GM23338 (cell line): ENCODE measurements at regions not wholly inside any gene's neighbourhood (a gene's known extent, or its start where the extent isn't known, plus 50 kb on each side); places are given as distances from the start of the nearest gene placed in this dataset.

Source experiments
- ATAC-seq: fragments of 200-7000 bp; cut with Tn5 transposase; 3 replicates; pipeline ENCODE4 v1.9.1; 2020
- DNase-seq: peaks from one replicate; pipeline ENCODE4 v3.0.0-alpha.2; 2015; ENCODE audit warnings: low spot score
- H2AFZ ChIP-seq: fragments of 200-600 bp; sonication (generic); 2 replicates; pipeline ENCODE4 v1.8.0; 2016; ENCODE audit warnings: antibody characterized with exemption, mild to moderate bottlenecking, moderate library complexity
- H3F3A ChIP-seq: fragments of 200-600 bp; sonication (generic); replicated peaks from 2 replicates; pipeline ENCODE4 v1.8.0; 2017; ENCODE audit warnings: antibody characterized with exemption, mixed run types, low read depth
- H3K27ac ChIP-seq: fragments of 200-600 bp; sonication (generic); 2 replicates; pipeline ENCODE4 v1.6.1; 2016; ENCODE audit warnings: low read depth
- H3K27me3 ChIP-seq: fragments of 200-600 bp; sonication (generic); 2 replicates; pipeline ENCODE4 v1.8.0; 2016; ENCODE audit warnings: mild to moderate bottlenecking, mixed run types, moderate library complexity; ENCODE audit not compliant: insufficient read depth
- H3K36me3 ChIP-seq: fragments of 200-600 bp; sonication (generic); 2 replicates; pipeline ENCODE4 v1.8.0; 2016; ENCODE audit warnings: mild to moderate bottlenecking; ENCODE audit not compliant: insufficient read depth
- H3K4me1 ChIP-seq: fragments of 200-600 bp; sonication (generic); 2 replicates; pipeline ENCODE4 v1.8.0; 2016; ENCODE audit warnings: mild to moderate bottlenecking, moderate library complexity; ENCODE audit not compliant: insufficient read depth
- H3K4me2 ChIP-seq: fragments of 200-600 bp; sonication (generic); 2 replicates; pipeline ENCODE4 v1.7.1; 2017; ENCODE audit warnings: mixed run types
- H3K4me3 ChIP-seq: fragments of 200-600 bp; sonication (generic); 2 replicates; pipeline ENCODE4 v1.6.1; 2016; ENCODE audit warnings: mixed run types
- H3K79me2 ChIP-seq: fragments of 200-600 bp; sonication (generic); replicated peaks from 2 replicates; pipeline ENCODE4 v1.8.0; 2017; ENCODE audit warnings: mild to moderate bottlenecking; ENCODE audit not compliant: insufficient read depth
- H3K9me2 ChIP-seq: fragments of 200-600 bp; sonication (generic); 2 replicates; pipeline ENCODE4 v1.8.0; 2017; ENCODE audit not compliant: insufficient read depth
- H4K20me1 ChIP-seq: fragments of 200-600 bp; sonication (generic); replicated peaks from 2 replicates; pipeline ENCODE4 v1.8.0; 2017; ENCODE audit warnings: mild to moderate bottlenecking; ENCODE audit not compliant: insufficient read depth
- H3K27ac Mint-ChIP-seq: 2 replicates; pipeline ENCODE4 v1.8.0; 2020; ENCODE audit warnings: inconsistent platforms, mild to moderate bottlenecking, moderate library complexity, mixed read lengths
- H3K27me3 Mint-ChIP-seq: 3 replicates; pipeline ENCODE4 v1.8.0; 2022; ENCODE audit warnings: low read depth, mild to moderate bottlenecking, moderate library complexity, mixed read lengths, inconsistent platforms; ENCODE audit not compliant: insufficient read depth, poor library complexity
- H3K36me3 Mint-ChIP-seq: 3 replicates; pipeline ENCODE4 v1.8.0; 2021; ENCODE audit warnings: low read depth, mild to moderate bottlenecking, inconsistent platforms, moderate library complexity, mixed read lengths
- H3K4me1 Mint-ChIP-seq: 3 replicates; pipeline ENCODE4 v1.8.0; 2020; ENCODE audit warnings: mild to moderate bottlenecking, inconsistent platforms, mixed read lengths
- H3K4me3 Mint-ChIP-seq: 3 replicates; pipeline ENCODE4 v1.8.0; 2021; ENCODE audit warnings: moderate library complexity, mild to moderate bottlenecking, inconsistent platforms, mixed read lengths
- H3K9me3 Mint-ChIP-seq: 3 replicates; pipeline ENCODE4 v1.8.0; 2020; ENCODE audit warnings: moderate library complexity, mild to moderate bottlenecking, inconsistent platforms, mixed read lengths
- CREB1 ChIP-seq: fragments of 250-450 bp; sonication (Bioruptor Pico); IDR thresholded peaks from 2 replicates; pipeline ENCODE4 v1.5.0; 2020; ENCODE audit warnings: low read depth, mild to moderate bottlenecking, moderate library complexity
- EZH2 ChIP-seq: fragments of 200-600 bp; sonication (generic); IDR thresholded peaks from one replicate; pipeline ENCODE4 v1.8.0; 2017; ENCODE audit warnings: antibody characterized with exemption, mild to moderate bottlenecking, low read depth; ENCODE audit not compliant: unreplicated experiment
- EZH2phosphoT487 ChIP-seq: fragments of 200-600 bp; sonication (generic); IDR thresholded peaks from one replicate; pipeline ENCODE4 v1.8.1; 2018; ENCODE audit warnings: antibody characterized with exemption; ENCODE audit not compliant: unreplicated experiment
- JUNB ChIP-seq: IDR thresholded peaks from one replicate; pipeline ENCODE4 v1.6.1; 2016; ENCODE audit warnings: antibody characterized with exemption; ENCODE audit not compliant: unreplicated experiment
- NANOG ChIP-seq: IDR thresholded peaks from 2 replicates; pipeline ENCODE4 v1.6.1; 2016; ENCODE audit warnings: antibody characterized with exemption, borderline replicate concordance
- POLR2AphosphoS5 ChIP-seq: IDR thresholded peaks from 2 replicates; pipeline ENCODE4 v1.6.1; 2016; ENCODE audit warnings: antibody characterized with exemption, low read depth
- REST ChIP-seq: IDR thresholded peaks from one replicate; pipeline ENCODE4 v1.6.1; 2018; ENCODE audit warnings: antibody characterized with exemption; ENCODE audit not compliant: unreplicated experiment
- STAT1 ChIP-seq: IDR thresholded peaks from one replicate; pipeline ENCODE4 v1.6.1; 2016; ENCODE audit warnings: antibody characterized with exemption; ENCODE audit not compliant: unreplicated experiment
- ZNF114 ChIP-seq: fragments of 250-450 bp; sonication (Bioruptor Pico); IDR thresholded peaks from 2 replicates; pipeline ENCODE4 v1.5.0; 2020; ENCODE audit warnings: mild to moderate bottlenecking, moderate library complexity
- ZNF331 ChIP-seq: fragments of 250-450 bp; sonication (Bioruptor Pico); IDR thresholded peaks from 2 replicates; pipeline ENCODE4 v1.5.0; 2020; ENCODE audit warnings: low read depth, mild to moderate bottlenecking, moderate library complexity
- ZNF462 ChIP-seq: fragments of 250-450 bp; sonication (Bioruptor Pico); IDR thresholded peaks from 2 replicates; pipeline ENCODE4 v1.5.0; 2020; ENCODE audit warnings: mild to moderate bottlenecking, moderate library complexity
- TF ChIP-seq, protein P1 (sequence below), 2 experiments: fragments of 200-600 bp in 1 of 2; sonication (generic) in 1 of 2; conservative IDR thresholded peaks; 2 replicates each; pipeline versions ENCODE4 v1.5.1 to v1.6.1; 2016 to 2017; ENCODE audit warnings: antibody characterized with exemption in 2 of 2, low read depth in 2 of 2, mild to moderate bottlenecking in 2 of 2, moderate library complexity in 1 of 2
- TF ChIP-seq, protein P2 (sequence below): IDR thresholded peaks from 2 replicates; pipeline ENCODE4 v1.6.1; 2016; ENCODE audit warnings: antibody characterized with exemption

GRCh38 chr3:151630035-151630434 lies 103.7 kb upstream of the AADACL2 start:
- Mint-ChIP-seq H3K4me1 (no peaks in the 10 kb centered on the region), H3K4me3 (no peak overlapping the region), H3K9me3 (no peaks in the 10 kb centered on the region), H3K27me3 (no peaks in the 10 kb centered on the region), H3K27ac (no peak overlapping the region), H3K36me3 (no peaks in the 10 kb centered on the region)
- no peaks in the 10 kb centered on the region for H3K27me3 ChIP-seq
- no peak for DNase-seq
- no peaks in the 10 kb centered on the region for H4K20me1 ChIP-seq
- H3K4me3 ChIP-seq: no peak overlapping the region
- H3K27ac ChIP-seq: no peak overlapping the region
- H3K79me2 ChIP-seq: no peaks in the 10 kb centered on the region
- TF ChIP-seq JUNB: no peak
- no peak for TF ChIP-seq EZH2
- TF ChIP-seq STAT1: no peak
- no peak for TF ChIP-seq CREB1 (CRISPR knock-in tag)
- no peak for TF ChIP-seq ZNF114 (CRISPR knock-in tag)
- TF ChIP-seq, protein P1, sequence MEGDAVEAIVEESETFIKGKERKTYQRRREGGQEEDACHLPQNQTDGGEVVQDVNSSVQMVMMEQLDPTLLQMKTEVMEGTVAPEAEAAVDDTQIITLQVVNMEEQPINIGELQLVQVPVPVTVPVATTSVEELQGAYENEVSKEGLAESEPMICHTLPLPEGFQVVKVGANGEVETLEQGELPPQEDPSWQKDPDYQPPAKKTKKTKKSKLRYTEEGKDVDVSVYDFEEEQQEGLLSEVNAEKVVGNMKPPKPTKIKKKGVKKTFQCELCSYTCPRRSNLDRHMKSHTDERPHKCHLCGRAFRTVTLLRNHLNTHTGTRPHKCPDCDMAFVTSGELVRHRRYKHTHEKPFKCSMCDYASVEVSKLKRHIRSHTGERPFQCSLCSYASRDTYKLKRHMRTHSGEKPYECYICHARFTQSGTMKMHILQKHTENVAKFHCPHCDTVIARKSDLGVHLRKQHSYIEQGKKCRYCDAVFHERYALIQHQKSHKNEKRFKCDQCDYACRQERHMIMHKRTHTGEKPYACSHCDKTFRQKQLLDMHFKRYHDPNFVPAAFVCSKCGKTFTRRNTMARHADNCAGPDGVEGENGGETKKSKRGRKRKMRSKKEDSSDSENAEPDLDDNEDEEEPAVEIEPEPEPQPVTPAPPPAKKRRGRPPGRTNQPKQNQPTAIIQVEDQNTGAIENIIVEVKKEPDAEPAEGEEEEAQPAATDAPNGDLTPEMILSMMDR (conservative IDR thresholded peaks at IDR 0.05; ENCODE audit: low read depth in 2 of 2): no peak
- TF ChIP-seq ZNF462 (CRISPR knock-in tag): no peak
- no peak for TF ChIP-seq ZNF331 (CRISPR knock-in tag)
- no peak for TF ChIP-seq POLR2AphosphoS5
- no peak for TF ChIP-seq REST
- TF ChIP-seq NANOG: no peak
- no peak for TF ChIP-seq EZH2phosphoT487
- TF ChIP-seq, protein P2, sequence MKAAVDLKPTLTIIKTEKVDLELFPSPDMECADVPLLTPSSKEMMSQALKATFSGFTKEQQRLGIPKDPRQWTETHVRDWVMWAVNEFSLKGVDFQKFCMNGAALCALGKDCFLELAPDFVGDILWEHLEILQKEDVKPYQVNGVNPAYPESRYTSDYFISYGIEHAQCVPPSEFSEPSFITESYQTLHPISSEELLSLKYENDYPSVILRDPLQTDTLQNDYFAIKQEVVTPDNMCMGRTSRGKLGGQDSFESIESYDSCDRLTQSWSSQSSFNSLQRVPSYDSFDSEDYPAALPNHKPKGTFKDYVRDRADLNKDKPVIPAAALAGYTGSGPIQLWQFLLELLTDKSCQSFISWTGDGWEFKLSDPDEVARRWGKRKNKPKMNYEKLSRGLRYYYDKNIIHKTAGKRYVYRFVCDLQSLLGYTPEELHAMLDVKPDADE: no peak
- H3K4me1 ChIP-seq: no peaks in the 10 kb centered on the region
- no peak overlapping the region for H3K4me2 ChIP-seq
- no peak overlapping the region for H2AFZ ChIP-seq
- no peak for ATAC-seq
- no peaks in the 10 kb centered on the region for H3F3A ChIP-seq
- 0 out of 2 replicates have a peak, but pooled peaks cover 6% of the 10 kb centered on the region for H3K9me2 ChIP-seq
- no peaks in the 10 kb centered on the region for H3K36me3 ChIP-seq
